ENCODE measurements at regions not wholly inside any gene's neighbourhood (a gene's known extent, or its start where the extent isn't known, plus 50 kb on each side); places are given as distances from the start of the nearest gene placed in this dataset.

DNA sequence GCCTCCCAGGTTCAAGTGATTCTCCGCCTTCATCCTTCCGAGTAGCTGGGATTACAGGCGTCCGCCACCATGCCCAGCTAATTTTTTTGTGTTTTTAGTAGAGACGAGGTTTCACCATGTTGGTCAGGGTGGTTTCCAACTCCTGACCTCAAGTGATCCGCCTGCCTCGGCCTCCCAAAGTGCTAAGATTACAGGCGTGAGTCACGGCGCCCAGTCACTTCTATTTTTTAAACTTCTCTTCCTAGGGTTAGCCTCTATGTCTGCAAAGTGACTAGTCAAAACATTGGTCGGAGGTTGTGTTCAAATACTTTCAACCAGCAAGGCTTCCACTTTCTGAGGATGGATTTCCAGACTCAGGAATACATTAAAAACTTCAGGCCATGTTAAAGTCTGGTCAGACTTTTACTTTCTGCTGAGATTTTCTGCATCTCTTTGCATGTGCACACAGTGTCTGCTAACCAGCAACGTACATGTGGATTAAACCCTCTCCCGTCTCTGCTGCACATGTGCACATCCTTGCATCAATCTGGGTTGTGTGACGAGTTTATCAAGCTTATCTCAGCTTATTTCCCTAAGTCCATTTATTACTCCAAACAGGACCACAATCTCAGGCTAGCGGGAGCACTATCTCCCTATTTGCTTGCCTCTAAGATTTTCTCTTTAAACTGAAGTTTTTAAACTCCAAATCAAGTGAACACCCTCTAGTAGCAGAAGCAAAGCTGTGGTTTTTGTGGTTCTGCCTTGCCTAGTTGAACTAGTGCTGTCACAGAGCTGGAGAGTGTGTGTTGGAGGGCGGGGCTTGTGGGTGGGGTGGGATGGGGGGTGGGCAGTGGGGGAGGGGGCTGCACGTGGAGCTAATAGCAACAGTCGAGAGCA, 525.2 kb upstream of the GOT2 start:
- no peak for DNase-seq
- WGBS, 2 experiments (ENCODE audit: low coverage in 1 of 2, low lambda C conversion rate in 2 of 2, missing lambda C conversion rate in 2 of 2), result 39 to 40% methylated on average over 18 of the region's 18 CpGs
- no peaks in the 10 kb centered on the region for H3K36me3 ChIP-seq (ENCODE audit: low read depth)
- no peak overlapping the region for H3K9ac ChIP-seq
- no peak overlapping the region for H3K4me3 ChIP-seq
- no peaks in the 10 kb centered on the region for H4K20me1 ChIP-seq (ENCODE audit: insufficient read depth)
- no peaks in the 10 kb centered on the region for H3F3A ChIP-seq (ENCODE audit: insufficient read depth)
- H3K9me3 ChIP-seq (ENCODE audit: low read depth), result no peaks in the 10 kb centered on the region
- TF ChIP-seq EZH2phosphoT487 (IDR thresholded peaks at IDR 0.05; ENCODE audit: insufficient read depth, low read depth) (no peak), EZH2 (IDR thresholded peaks at IDR 0.05; ENCODE audit: insufficient read depth, poor library complexity, severe bottlenecking) (no peak)
- no peaks in the 10 kb centered on the region for H3K79me2 ChIP-seq (ENCODE audit: insufficient read depth)
- no peak overlapping the region for H3K4me2 ChIP-seq (ENCODE audit: unreplicated experiment)
- H3K27me3 ChIP-seq (replicated peaks; ENCODE audit: insufficient read depth), result no peaks in the 10 kb centered on the region
- H3K4me1 ChIP-seq (ENCODE audit: insufficient read depth), result no peaks in the 10 kb centered on the region
- no peak overlapping the region for H2AFZ ChIP-seq
- H3K27ac ChIP-seq, result no peak overlapping the region
- in situ Hi-C loops (cut with MboI), result no loop called here
- no peaks in the 10 kb centered on the region for H3K9me2 ChIP-seq (ENCODE audit: insufficient read depth)

GRCh38 chr16:59252317-59252716, 518.2 kb upstream of the GOT2 start:
- Histone ChIP-seq H3K9ac (no peak overlapping the region), H4K20me1 (ENCODE audit: insufficient read depth) (no peaks in the 10 kb centered on the region), H3K4me1 (ENCODE audit: insufficient read depth) (no peaks in the 10 kb centered on the region), H3K36me3 (ENCODE audit: low read depth) (no peaks in the 10 kb centered on the region), H3K4me3 (no peak overlapping the region), H3K9me3 (ENCODE audit: low read depth) (no peaks in the 10 kb centered on the region), H2AFZ (no peak overlapping the region), H3K4me2 (ENCODE audit: unreplicated experiment) (no peak overlapping the region), H3K27me3 (replicated peaks; ENCODE audit: insufficient read depth) (no peaks in the 10 kb centered on the region), H3K79me2 (ENCODE audit: insufficient read depth) (no peaks in the 10 kb centered on the region), H3K27ac (no peak overlapping the region), H3F3A (ENCODE audit: insufficient read depth) (no peaks in the 10 kb centered on the region), H3K9me2 (ENCODE audit: insufficient read depth) (no peaks in the 10 kb centered on the region)
- WGBS, 2 experiments (ENCODE audit: low coverage in 1 of 2, low lambda C conversion rate in 2 of 2, missing lambda C conversion rate in 2 of 2), result 35% methylated on average over 3 of the region's 3 CpGs
- TF ChIP-seq EZH2 (IDR thresholded peaks at IDR 0.05; ENCODE audit: insufficient read depth, poor library complexity, severe bottlenecking) (no peak), EZH2phosphoT487 (IDR thresholded peaks at IDR 0.05; ENCODE audit: insufficient read depth, low read depth) (no peak)
- in situ Hi-C loops (cut with MboI), result no loop called here
- DNase-seq, result no peak

- Histone ChIP-seq H3K4me2 (ENCODE audit: unreplicated experiment) (no peak overlapping the region), H2AFZ (no peak overlapping the region), H3K27ac (no peak overlapping the region), H3K4me1 (ENCODE audit: insufficient read depth) (no peaks in the 10 kb centered on the region), H3F3A (ENCODE audit: insufficient read depth) (no peaks in the 10 kb centered on the region), H3K4me3 (no peak overlapping the region), H3K79me2 (ENCODE audit: insufficient read depth) (no peaks in the 10 kb centered on the region), H3K9me2 (ENCODE audit: insufficient read depth) (no peaks in the 10 kb centered on the region), H3K36me3 (ENCODE audit: low read depth) (no peaks in the 10 kb centered on the region), H4K20me1 (ENCODE audit: insufficient read depth) (no peaks in the 10 kb centered on the region), H3K9ac (no peak overlapping the region), H3K9me3 (ENCODE audit: low read depth) (no peaks in the 10 kb centered on the region), H3K27me3 (replicated peaks; ENCODE audit: insufficient read depth) (no peaks in the 10 kb centered on the region)
- in situ Hi-C loops (cut with MboI), result no loop called here
- TF ChIP-seq EZH2 (IDR thresholded peaks at IDR 0.05; ENCODE audit: insufficient read depth, poor library complexity, severe bottlenecking), result no peak
- no peak for TF ChIP-seq EZH2phosphoT487 (IDR thresholded peaks at IDR 0.05; ENCODE audit: insufficient read depth, low read depth)
- WGBS, 2 experiments (ENCODE audit: low coverage in 1 of 2, low lambda C conversion rate in 2 of 2, missing lambda C conversion rate in 2 of 2), result 33 to 39% methylated on average over 4 of the region's 4 CpGs
- DNase-seq, result no peak
Observed at GRCh38 chr16:59249011-59249410, 514.9 kb upstream of the GOT2 start.

GRCh38 chr16:59242556-59242955, 508.4 kb upstream of the GOT2 start:
- H3K9me3 ChIP-seq (ENCODE audit: low read depth), result no peaks in the 10 kb centered on the region
- 15 to 17% methylated on average over 4 of the region's 4 CpGs for WGBS, 2 experiments (ENCODE audit: low coverage in 1 of 2, low lambda C conversion rate in 2 of 2, missing lambda C conversion rate in 2 of 2)
- H3F3A ChIP-seq (ENCODE audit: insufficient read depth), result no peaks in the 10 kb centered on the region
- TF ChIP-seq EZH2phosphoT487 (IDR thresholded peaks at IDR 0.05; ENCODE audit: insufficient read depth, low read depth) (no peak), EZH2 (IDR thresholded peaks at IDR 0.05; ENCODE audit: insufficient read depth, poor library complexity, severe bottlenecking) (no peak)
- in situ Hi-C loops (cut with MboI), result no loop called here
- H3K4me3 ChIP-seq, result no peak overlapping the region
- H3K27ac ChIP-seq, result no peak overlapping the region
- H3K4me1 ChIP-seq (ENCODE audit: insufficient read depth), result no peaks in the 10 kb centered on the region
- no peaks in the 10 kb centered on the region for H4K20me1 ChIP-seq (ENCODE audit: insufficient read depth)
- H3K9ac ChIP-seq, result no peak overlapping the region
- H3K79me2 ChIP-seq (ENCODE audit: insufficient read depth), result no peaks in the 10 kb centered on the region
- no peak overlapping the region for H3K4me2 ChIP-seq (ENCODE audit: unreplicated experiment)
- no peaks in the 10 kb centered on the region for H3K9me2 ChIP-seq (ENCODE audit: insufficient read depth)
- no peak for DNase-seq
- no peaks in the 10 kb centered on the region for H3K27me3 ChIP-seq (replicated peaks; ENCODE audit: insufficient read depth)
- H2AFZ ChIP-seq, result no peak overlapping the region
- no peaks in the 10 kb centered on the region for H3K36me3 ChIP-seq (ENCODE audit: low read depth)
